ENCODE measurements at regions not wholly inside any gene's neighbourhood (a gene's known extent, or its start where the extent isn't known, plus 50 kb on each side); places are given as distances from the start of the nearest gene placed in this dataset.

GRCh38 chr15:79523266-79523665, 91.1 kb downstream of the MINAR1 start:
- no peaks in the 10 kb centered on the region for H3K9me3 Mint-ChIP-seq
- no peak overlapping the region for H3K27ac Mint-ChIP-seq
- H3K27me3 Mint-ChIP-seq = no peaks in the 10 kb centered on the region
- H3K4me1 Mint-ChIP-seq = no peaks in the 10 kb centered on the region
- DNase-seq = no peak
- no peak overlapping the region for H3K4me3 Mint-ChIP-seq
- H3K36me3 Mint-ChIP-seq = no peaks in the 10 kb centered on the region

GRCh38 chr15:79524531-79524930, 92.4 kb downstream of the MINAR1 start:
- H3K4me3 Mint-ChIP-seq = no peak overlapping the region
- peaks cover 4% of the 10 kb centered on the region for H3K27me3 Mint-ChIP-seq
- no peaks in the 10 kb centered on the region for H3K4me1 Mint-ChIP-seq
- no peaks in the 10 kb centered on the region for H3K9me3 Mint-ChIP-seq
- H3K27ac Mint-ChIP-seq = no peak overlapping the region
- H3K36me3 Mint-ChIP-seq = no peaks in the 10 kb centered on the region
- DNase-seq = no peak

GRCh38 chr15:79526376-79526775, 94.2 kb downstream of the MINAR1 start:
- H3K9me3 Mint-ChIP-seq = no peaks in the 10 kb centered on the region
- H3K4me3 Mint-ChIP-seq = no peak overlapping the region
- no peaks in the 10 kb centered on the region for H3K4me1 Mint-ChIP-seq
- no peaks in the 10 kb centered on the region for H3K36me3 Mint-ChIP-seq
- H3K27ac Mint-ChIP-seq = no peak overlapping the region
- no peak for DNase-seq
- H3K27me3 Mint-ChIP-seq = peaks cover 16% of the 10 kb centered on the region

GRCh38 chr15:79527821-79528220, 95.7 kb downstream of the MINAR1 start:
- Mint-ChIP-seq H3K9me3 (no peaks in the 10 kb centered on the region), H3K4me1 (no peaks in the 10 kb centered on the region), H3K36me3 (no peaks in the 10 kb centered on the region), H3K27me3 (peaks cover 23% of the 10 kb centered on the region), H3K27ac (no peak overlapping the region), H3K4me3 (no peak overlapping the region)
- DNase-seq = no peak

GRCh38 chr15:79529157-79529785, 97.1 kb downstream of the MINAR1 start:
- Mint-ChIP-seq H3K27ac (no peak overlapping the region), H3K36me3 (no peaks in the 10 kb centered on the region), H3K27me3 (peaks cover 23% of the 10 kb centered on the region)

GRCh38 chr15:79535536-79535935, 103.4 kb downstream of the MINAR1 start:
- no peak for DNase-seq
- Mint-ChIP-seq H3K27ac (no peak overlapping the region), H3K4me3 (no peak overlapping the region), H3K36me3 (no peaks in the 10 kb centered on the region), H3K4me1 (no peaks in the 10 kb centered on the region), H3K27me3 (peaks cover 16% of the 10 kb centered on the region), H3K9me3 (no peaks in the 10 kb centered on the region)

More at GRCh38 chr15:79529157-79529785, 97.1 kb downstream of the MINAR1 start:
- H3K4me1 Mint-ChIP-seq = no peaks in the 10 kb centered on the region
- H3K9me3 Mint-ChIP-seq = no peaks in the 10 kb centered on the region
- no peak overlapping the region for H3K4me3 Mint-ChIP-seq
- DNase-seq = no peak

GRCh38 chr15:79538527-79538926, 106.4 kb downstream of the MINAR1 start:
- Mint-ChIP-seq H3K27me3 (peaks cover 4% of the 10 kb centered on the region), H3K36me3 (no peaks in the 10 kb centered on the region), H3K4me3 (no peak overlapping the region), H3K27ac (no peak overlapping the region), H3K9me3 (no peaks in the 10 kb centered on the region), H3K4me1 (no peaks in the 10 kb centered on the region)
- DNase-seq = no peak

- Mint-ChIP-seq H3K4me3 (no peak overlapping the region), H3K27ac (no peak overlapping the region), H3K27me3 (peaks cover 4% of the 10 kb centered on the region), H3K4me1 (no peaks in the 10 kb centered on the region), H3K9me3 (no peaks in the 10 kb centered on the region), H3K36me3 (no peaks in the 10 kb centered on the region)
- no peak for DNase-seq
Measured at GRCh38 chr15:79539401-79539800, 107.3 kb downstream of the MINAR1 start.

- DNase-seq = no peak
- Mint-ChIP-seq H3K36me3 (no peaks in the 10 kb centered on the region), H3K4me1 (no peaks in the 10 kb centered on the region), H3K4me3 (no peak overlapping the region), H3K27ac (no peak overlapping the region), H3K27me3 (peaks cover 4% of the 10 kb centered on the region), H3K9me3 (no peaks in the 10 kb centered on the region)
Measured at GRCh38 chr15:79540551-79540950, 108.4 kb downstream of the MINAR1 start.

GRCh38 chr15:79541196-79541595, 109.1 kb downstream of the MINAR1 start:
- Mint-ChIP-seq H3K9me3 (no peaks in the 10 kb centered on the region), H3K27ac (no peak overlapping the region), H3K4me1 (no peaks in the 10 kb centered on the region), H3K27me3 (peaks cover 4% of the 10 kb centered on the region), H3K36me3 (no peaks in the 10 kb centered on the region), H3K4me3 (no peak overlapping the region)
- no peak for DNase-seq

GRCh38 chr15:79543097-79543496, 111.0 kb downstream of the MINAR1 start:
- H3K27me3 Mint-ChIP-seq = peaks cover 4% of the 10 kb centered on the region
- H3K4me1 Mint-ChIP-seq = no peaks in the 10 kb centered on the region
- no peaks in the 10 kb centered on the region for H3K9me3 Mint-ChIP-seq
- no peak overlapping the region for H3K4me3 Mint-ChIP-seq
- H3K27ac Mint-ChIP-seq = no peak overlapping the region
- no peaks in the 10 kb centered on the region for H3K36me3 Mint-ChIP-seq
- no peak for DNase-seq

- no peak for DNase-seq
- no peak overlapping the region for H3K27ac Mint-ChIP-seq
- peaks cover 14% of the 10 kb centered on the region for H3K27me3 Mint-ChIP-seq
- H3K4me1 Mint-ChIP-seq = no peaks in the 10 kb centered on the region
- H3K36me3 Mint-ChIP-seq = no peaks in the 10 kb centered on the region
- no peak overlapping the region for H3K4me3 Mint-ChIP-seq
- no peaks in the 10 kb centered on the region for H3K9me3 Mint-ChIP-seq
Measured at GRCh38 chr15:79549196-79549595, 117.1 kb downstream of the MINAR1 start.

GRCh38 chr15:79560384-79560783, 128.2 kb downstream of the MINAR1 start:
- no peak overlapping the region for H3K27ac Mint-ChIP-seq
- H3K27me3 Mint-ChIP-seq = peaks cover 33% of the 10 kb centered on the region
- no peak overlapping the region for H3K4me3 Mint-ChIP-seq
- no peak for DNase-seq
- H3K9me3 Mint-ChIP-seq = no peaks in the 10 kb centered on the region
- no peaks in the 10 kb centered on the region for H3K4me1 Mint-ChIP-seq
- no peaks in the 10 kb centered on the region for H3K36me3 Mint-ChIP-seq

- no peak overlapping the region for H3K4me3 Mint-ChIP-seq
Measured at GRCh38 chr15:79561982-79562381, 129.8 kb downstream of the MINAR1 start.

GRCh38 chr15:79562403-79562815, 130.3 kb downstream of the MINAR1 start:
- H3K4me1 Mint-ChIP-seq = peaks cover 1% of the 10 kb centered on the region
- DNase-seq = no peak
- no peaks in the 10 kb centered on the region for H3K9me3 Mint-ChIP-seq
- peaks cover 33% of the 10 kb centered on the region for H3K27me3 Mint-ChIP-seq
- no peak overlapping the region for H3K4me3 Mint-ChIP-seq
- H3K27ac Mint-ChIP-seq = no peak overlapping the region
- no peaks in the 10 kb centered on the region for H3K36me3 Mint-ChIP-seq

More at GRCh38 chr15:79561982-79562381, 129.8 kb downstream of the MINAR1 start:
- Mint-ChIP-seq H3K36me3 (no peaks in the 10 kb centered on the region), H3K9me3 (no peaks in the 10 kb centered on the region), H3K27ac (no peak overlapping the region), H3K27me3 (peaks cover 33% of the 10 kb centered on the region), H3K4me1 (no peaks in the 10 kb centered on the region)
- no peak for DNase-seq

- H3K4me1 Mint-ChIP-seq = peaks cover 1% of the 10 kb centered on the region
- H3K4me3 Mint-ChIP-seq = no peak overlapping the region
- H3K27me3 Mint-ChIP-seq = peaks cover 33% of the 10 kb centered on the region
- no peak for DNase-seq
- H3K36me3 Mint-ChIP-seq = no peaks in the 10 kb centered on the region
- no peaks in the 10 kb centered on the region for H3K9me3 Mint-ChIP-seq
- H3K27ac Mint-ChIP-seq = no peak overlapping the region
Measured at GRCh38 chr15:79562899-79563298, 130.8 kb downstream of the MINAR1 start.
